ENCODE measurements at regions not wholly inside any gene's neighbourhood (a gene's known extent, or its start where the extent isn't known, plus 50 kb on each side); places are given as distances from the start of the nearest gene placed in this dataset.

GRCh38 chr1:71298633-71299032 is 217.8 kb upstream of the ZRANB2 start:
- TF ChIP-seq POLR2A (IDR thresholded peaks at IDR 0.05) (no peak), CTCF (IDR thresholded peaks at IDR 0.05) (no peak)
